GM18507 (cell line): ENCODE measurements at regions not wholly inside any gene's neighbourhood (a gene's known extent, or its start where the extent isn't known, plus 50 kb on each side); places are given as distances from the start of the nearest gene placed in this dataset.

Experiments
- DNase-seq: peaks from one replicate; pipeline ENCODE4 v3.0.0; 2011; ENCODE audit warnings: low read depth; ENCODE audit not compliant: insufficient read length; ENCODE audit errors: extremely low spot score
- FAIRE-seq: peaks from 2 replicates; lab custom pipeline; 2011; peaks lifted over from hg19 to GRCh38; lab: Jason Lieb, UNC

DNA sequence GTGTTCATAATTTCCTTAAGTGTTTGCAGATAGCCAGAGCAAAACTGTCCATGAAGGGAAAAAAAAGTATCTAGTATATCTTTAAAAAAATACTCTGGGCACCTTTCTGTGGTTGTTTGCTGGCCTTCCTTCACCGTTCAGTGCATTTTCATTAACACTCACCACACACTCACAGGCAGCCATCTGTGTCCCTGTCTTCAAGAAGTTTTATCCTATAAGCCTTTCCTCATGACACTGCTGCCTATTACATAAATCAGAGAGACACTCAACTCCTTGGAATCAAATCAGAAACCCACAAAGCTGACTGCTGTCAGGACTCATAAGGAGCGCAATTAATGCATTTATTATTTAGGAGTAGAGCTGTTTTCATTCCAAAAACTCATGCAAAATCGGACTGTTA is 1720.2 kb downstream of the PCDH7 start:
- FAIRE-seq (no peak), DNase-seq (no peak)

GRCh38 chr4:32454482-32454881 is 1734.3 kb downstream of the PCDH7 start:
- no peak for FAIRE-seq
- no peak for DNase-seq

DNA sequence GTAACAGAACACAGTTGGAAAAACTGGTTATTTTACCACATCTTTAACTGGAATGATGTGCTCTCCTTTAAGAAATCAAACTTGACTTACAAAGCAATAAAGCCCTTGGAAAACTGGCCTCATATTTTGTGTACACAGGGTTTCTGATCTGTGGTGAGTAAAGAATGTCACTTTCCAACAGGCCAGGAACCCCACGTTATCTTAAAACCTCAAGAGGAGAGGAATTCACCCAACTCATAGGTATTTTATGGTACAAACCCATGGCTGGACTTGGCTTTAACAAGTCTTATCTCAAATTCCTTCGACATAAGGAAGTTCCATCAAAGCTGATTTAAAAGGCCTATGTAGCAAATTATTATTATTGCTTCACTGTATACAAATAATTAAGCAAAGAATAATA is 1735.1 kb downstream of the PCDH7 start:
- DNase-seq (no peak), FAIRE-seq (no peak)

- DNase-seq (no peak), FAIRE-seq (no peak)
These were observed 1740.8 kb downstream of the PCDH7 start for GRCh38 chr4:32460972-32461371.

- DNase-seq: no peak
- FAIRE-seq: no peak
These were observed 1742.8 kb downstream of the PCDH7 start for GRCh38 chr4:32462944-32463343.

GRCh38 chr4:32470087-32470585 is 1750.0 kb downstream of the PCDH7 start:
- no peak for FAIRE-seq
- no peak for DNase-seq

DNA sequence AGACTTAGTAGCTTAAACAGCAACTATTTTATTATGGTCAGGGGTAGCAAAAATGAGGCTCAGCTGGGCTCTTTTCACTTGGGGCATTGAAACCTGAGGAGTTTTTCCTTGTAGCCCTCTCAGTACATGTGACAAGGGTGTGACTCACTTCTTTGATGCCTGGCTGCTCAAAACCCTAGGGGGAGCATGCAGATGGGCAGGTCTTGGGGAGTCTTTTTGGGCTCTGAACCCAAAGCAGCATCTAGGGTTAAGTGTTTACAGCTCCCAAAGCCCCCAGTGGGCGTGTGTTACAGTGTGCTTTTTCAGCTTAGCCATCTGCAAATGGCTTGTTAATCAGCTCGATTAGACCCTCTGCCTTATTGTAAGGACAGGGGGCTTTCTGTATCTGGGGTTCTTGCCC is 1752.7 kb downstream of the PCDH7 start:
- no peak for DNase-seq

DNA sequence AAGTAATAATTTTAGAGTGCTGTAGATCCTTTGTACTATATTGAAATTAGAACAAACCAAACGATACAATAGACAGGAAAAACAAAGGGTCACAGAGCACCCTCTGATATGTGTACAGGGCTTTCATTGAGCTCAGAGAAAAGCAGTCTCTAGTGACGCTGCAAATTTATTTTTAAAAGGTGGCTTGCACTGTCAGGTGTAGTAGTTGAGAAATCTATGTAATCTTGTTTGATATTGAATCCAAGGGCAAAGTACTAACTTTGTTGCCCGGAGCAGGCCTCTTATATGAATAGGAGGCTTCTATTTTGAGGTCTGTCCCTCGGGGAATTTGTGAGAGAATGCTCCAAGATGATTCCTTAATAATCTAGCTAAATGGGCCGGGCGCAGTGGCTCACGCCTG is 1755.5 kb downstream of the PCDH7 start:
- DNase-seq (no peak), FAIRE-seq (no peak)

More for the DNA sequence above, 1752.7 kb downstream of the PCDH7 start:
- FAIRE-seq: no peak

DNA sequence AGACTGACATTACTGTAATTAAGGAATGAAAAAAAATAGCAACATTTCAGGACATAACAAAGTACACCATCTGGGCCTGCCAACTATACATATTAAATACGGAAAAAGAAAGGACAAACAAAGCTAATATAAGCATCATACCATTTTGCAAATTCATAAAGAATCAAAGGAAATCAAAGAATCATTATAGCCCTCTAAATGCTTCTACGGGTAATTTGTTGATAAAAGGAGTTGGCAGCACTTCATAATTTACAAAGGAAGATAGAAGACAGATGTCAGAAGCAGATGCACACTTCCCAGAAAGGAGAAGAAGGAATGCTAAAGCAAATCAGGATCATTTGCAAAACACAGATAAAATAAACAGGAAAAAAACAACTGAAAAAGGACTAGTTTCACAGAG is 1757.3 kb downstream of the PCDH7 start:
- FAIRE-seq: no peak
- DNase-seq: no peak

GRCh38 chr4:32485956-32486355 is 1765.8 kb downstream of the PCDH7 start:
- no peak for FAIRE-seq

DNA sequence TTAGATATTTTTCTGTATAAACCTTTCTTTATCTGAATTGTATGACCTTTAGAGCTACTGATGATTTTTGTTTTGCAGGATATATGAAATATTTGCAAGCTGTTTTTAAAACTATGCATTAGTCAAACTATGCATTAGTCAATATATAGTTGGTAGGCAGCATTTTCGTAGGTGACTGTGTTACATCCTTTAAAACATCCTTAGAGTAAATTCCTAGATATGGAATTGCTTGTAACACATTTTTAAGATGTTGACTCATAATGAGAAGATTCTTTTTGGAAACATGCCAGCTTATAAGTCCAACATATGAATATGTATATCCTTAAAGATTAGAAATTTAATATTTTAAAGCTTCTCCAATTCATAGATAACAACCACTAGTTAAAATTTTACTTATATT is 1768.5 kb downstream of the PCDH7 start:
- FAIRE-seq: no peak
- DNase-seq: no peak

More at GRCh38 chr4:32485956-32486355, 1765.8 kb downstream of the PCDH7 start:
- DNase-seq: no peak

- DNase-seq: no peak
- no peak for FAIRE-seq
These were observed 1779.0 kb downstream of the PCDH7 start for GRCh38 chr4:32499171-32499570.

- DNase-seq: no peak
- FAIRE-seq: no peak
These were observed 1783.1 kb downstream of the PCDH7 start for GRCh38 chr4:32503241-32503640.

GRCh38 chr4:32506067-32506466 is 1785.9 kb downstream of the PCDH7 start:
- no peak for FAIRE-seq

GRCh38 chr4:32519060-32519459 is 1798.9 kb downstream of the PCDH7 start:
- DNase-seq (no peak), FAIRE-seq (no peak)

More at GRCh38 chr4:32506067-32506466, 1785.9 kb downstream of the PCDH7 start:
- DNase-seq: no peak

DNA sequence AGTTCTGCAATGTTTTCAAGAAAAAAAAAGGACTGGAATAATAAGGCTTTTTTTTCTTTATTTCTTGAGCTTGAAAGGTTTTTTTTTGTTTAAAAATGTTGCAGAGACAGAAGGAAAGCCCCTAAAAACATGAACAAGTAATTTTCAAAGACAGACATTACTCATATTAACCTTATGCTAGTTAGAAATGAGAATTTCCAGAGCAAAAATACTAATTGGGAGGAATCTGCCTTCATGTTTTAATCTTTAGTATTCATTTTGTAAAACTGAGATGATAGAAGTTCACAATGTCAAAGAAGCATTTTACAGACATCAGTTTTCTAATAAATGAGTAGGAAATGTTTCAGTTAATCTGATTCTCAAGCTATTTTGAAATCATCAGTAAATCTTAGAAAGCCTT is 1805.3 kb downstream of the PCDH7 start:
- DNase-seq: no peak
- no peak for FAIRE-seq

DNA sequence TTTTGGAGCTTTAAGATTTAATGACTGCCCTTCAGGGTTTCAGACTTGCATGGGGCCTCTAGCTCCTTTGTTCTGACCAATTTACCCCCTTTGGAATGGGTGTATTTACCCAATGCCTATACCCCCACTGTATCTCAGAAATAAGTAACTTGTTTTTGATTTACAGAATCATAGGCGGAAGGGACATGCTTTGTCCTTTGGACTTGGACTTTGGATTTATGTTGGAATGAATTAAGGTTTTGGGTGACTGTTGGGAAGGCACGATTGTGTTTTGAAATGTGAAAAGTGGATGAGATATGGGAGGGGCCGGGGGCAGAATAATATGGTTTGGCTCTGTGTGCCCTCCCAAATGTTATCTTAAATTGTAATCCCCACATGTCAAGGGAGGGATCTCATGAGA is 1824.7 kb downstream of the PCDH7 start:
- FAIRE-seq: no peak

GRCh38 chr4:32551943-32552342 is 1831.8 kb downstream of the PCDH7 start:
- DNase-seq (no peak), FAIRE-seq (no peak)

More for the DNA sequence above, 1824.7 kb downstream of the PCDH7 start:
- DNase-seq: no peak

DNA sequence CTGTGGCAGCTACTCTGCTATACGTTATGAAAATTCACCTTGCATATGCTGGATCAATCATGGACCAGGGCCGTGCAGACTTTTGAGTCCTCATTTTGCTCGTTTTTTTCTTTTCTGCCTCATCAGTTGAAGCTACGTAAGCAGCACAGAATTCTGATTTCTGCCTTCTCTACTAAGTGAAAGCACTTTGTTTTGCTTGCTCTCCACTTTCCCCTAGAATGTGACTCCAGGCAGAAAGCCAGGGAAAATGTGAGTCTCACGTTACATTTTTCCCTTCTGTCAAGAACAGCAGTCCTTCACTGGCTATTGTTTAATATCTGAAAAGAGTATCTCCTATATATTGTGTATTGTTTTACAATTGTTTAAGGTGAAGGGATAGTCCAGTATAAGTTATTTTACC is 1840.1 kb downstream of the PCDH7 start:
- FAIRE-seq (no peak), DNase-seq (no peak)

DNA sequence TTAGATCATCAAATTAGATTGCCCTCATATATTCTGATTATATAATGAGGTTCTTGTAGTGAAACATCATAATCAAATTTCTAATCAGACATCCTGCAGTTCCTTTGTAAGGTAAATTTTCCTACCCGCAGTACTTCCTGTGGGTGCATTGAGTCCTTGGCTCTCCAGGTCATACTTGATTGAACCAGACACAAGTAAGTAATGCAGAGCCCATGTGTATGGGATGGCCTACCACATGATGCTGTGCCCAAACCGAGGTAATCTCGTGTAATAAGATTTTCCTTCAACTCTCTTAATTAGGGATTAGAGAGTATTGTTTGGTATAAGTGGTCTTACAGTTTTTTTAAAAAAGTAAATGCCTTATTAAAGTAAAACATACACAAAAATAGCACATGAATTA is 1841.8 kb downstream of the PCDH7 start:
- FAIRE-seq: no peak

DNA sequence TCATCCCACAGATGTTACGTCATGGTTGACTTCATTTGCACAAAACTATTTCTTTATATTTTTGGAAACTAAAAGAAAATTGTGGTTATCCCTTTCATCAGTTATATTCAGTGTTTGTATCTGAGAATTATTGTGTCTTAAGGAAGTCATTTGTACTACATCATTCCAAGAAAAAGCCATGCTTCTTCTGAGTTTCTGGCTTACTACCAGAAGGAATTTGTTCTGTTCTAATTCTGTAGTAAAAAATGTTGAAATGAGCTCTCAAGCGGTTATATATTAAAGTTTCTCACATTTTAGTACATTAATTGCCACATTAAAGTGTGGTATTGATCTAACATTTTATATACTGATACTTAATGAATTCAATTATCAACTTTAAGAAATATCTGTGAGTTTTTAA is 1844.5 kb downstream of the PCDH7 start:
- no peak for FAIRE-seq
- DNase-seq: no peak

More for the DNA sequence above, 1841.8 kb downstream of the PCDH7 start:
- DNase-seq: no peak

- DNase-seq (no peak), FAIRE-seq (no peak)
These were observed 1849.7 kb downstream of the PCDH7 start for GRCh38 chr4:32569861-32570260.
